OCI-LY7 (cell line): ENCODE measurements at regions not wholly inside any gene's neighbourhood (a gene's known extent, or its start where the extent isn't known, plus 50 kb on each side); places are given as distances from the start of the nearest gene placed in this dataset.

ENCODE experiments used
- BruUV-seq: library from RNA; stranded (reverse); fragments of 400-500 nt; replicated peaks from 2 replicates; lab custom pipeline; 2021; lab: Mats Ljungman, UMichigan
- CTCF ChIA-PET: fragments of 300-600 bp; sonication (Branson Sonifier 250); formaldehyde crosslinking; loops from one replicate; lab custom pipeline; 2022; ENCODE audit warnings: antibody characterized with exemption; ENCODE audit not compliant: unreplicated experiment; lab: Charles Lee
- POLR2A ChIA-PET: fragments of 300-600 bp; sonication (Branson Sonifier 250); formaldehyde crosslinking; loops from one replicate; lab custom pipeline; 2022; ENCODE audit warnings: antibody characterized with exemption; lab: Charles Lee
- DNase-seq: peaks from one replicate; pipeline ENCODE4 v3.0.0-alpha.2; 2015; ENCODE audit warnings: low spot score
- H2AFZ ChIP-seq: fragments of 200-600 bp; sonication (generic), shearing (Covaris generic); 2 replicates; pipeline ENCODE4 v1.6.1; 2014; ENCODE audit warnings: mild to moderate bottlenecking, antibody characterized with exemption, low read length, moderate library complexity
- H3K27ac ChIP-seq: fragments of 200-600 bp; sonication (generic); 2 replicates; pipeline ENCODE4 v1.5.1; 2014; ENCODE audit warnings: mixed run types, low read depth, mild to moderate bottlenecking, moderate library complexity, low read length, inconsistent platforms; ENCODE audit not compliant: poor library complexity, severe bottlenecking
- H3K36me3 ChIP-seq: fragments of 200-600 bp; sonication (generic); 2 replicates; pipeline ENCODE4 v1.6.1; 2014; ENCODE audit warnings: mild to moderate bottlenecking, antibody characterized with exemption, low read length, moderate library complexity, mixed read lengths; ENCODE audit not compliant: insufficient read depth
- H3K4me1 ChIP-seq: fragments of 200-600 bp; sonication (generic); 2 replicates; pipeline ENCODE4 v1.5.1; 2014; ENCODE audit warnings: mild to moderate bottlenecking, low read length; ENCODE audit not compliant: insufficient read depth, poor library complexity, severe bottlenecking
- H3K4me2 ChIP-seq: fragments of 200-600 bp; sonication (generic); 2 replicates; pipeline ENCODE4 v1.6.1; 2014; ENCODE audit warnings: mild to moderate bottlenecking, low read length
- H3K4me3 ChIP-seq: fragments of 200-600 bp; sonication (generic); 2 replicates; pipeline ENCODE4 v1.5.1; 2014; ENCODE audit warnings: mild to moderate bottlenecking, low read depth, low read length; ENCODE audit not compliant: poor library complexity, severe bottlenecking
- H3K79me2 ChIP-seq: fragments of 200-600 bp; sonication (generic); 2 replicates; pipeline ENCODE4 v1.6.1; 2016; ENCODE audit warnings: low read depth, mild to moderate bottlenecking, low read length, moderate library complexity, mixed read lengths; ENCODE audit not compliant: insufficient read depth
- H3K9me2 ChIP-seq: fragments of 200-600 bp; sonication (generic); 2 replicates; pipeline ENCODE4 v1.6.1; 2016; ENCODE audit warnings: mild to moderate bottlenecking, low read length, mixed read lengths; ENCODE audit not compliant: insufficient read depth
- H3K9me3 ChIP-seq: fragments of 200-600 bp; sonication (generic); 2 replicates; pipeline ENCODE4 v1.6.1; 2014; ENCODE audit warnings: mild to moderate bottlenecking, mixed run types, low read length, mixed read lengths
- H4K20me1 ChIP-seq: fragments of 200-600 bp; sonication (generic); 2 replicates; pipeline ENCODE4 v1.6.1; 2014; ENCODE audit warnings: mild to moderate bottlenecking, antibody characterized with exemption, low read length, moderate library complexity, mixed read lengths; ENCODE audit not compliant: insufficient read depth
- EZH2phosphoT487 ChIP-seq: fragments of 200-600 bp; sonication (generic); IDR thresholded peaks from 2 replicates; pipeline ENCODE4 v1.6.1; 2018; ENCODE audit warnings: low read depth, borderline replicate concordance, mild to moderate bottlenecking, mixed run types, antibody characterized with exemption, low read length, moderate library complexity, mixed read lengths
- intact Hi-C: fragments of 100-400 bp; cut with micrococcal nuclease; formaldehyde crosslinking; loops from one replicate; pipeline ENCODE4 v1.10.0; 2022; ENCODE audit not compliant: unreplicated experiment
- TF ChIP-seq, protein P1 (sequence below): fragments of 200-600 bp; sonication (generic); conservative IDR thresholded peaks from 2 replicates; pipeline ENCODE4 v1.5.1; 2014; ENCODE audit warnings: mild to moderate bottlenecking, antibody characterized with exemption, low read length, moderate library complexity, mixed read lengths

DNA sequence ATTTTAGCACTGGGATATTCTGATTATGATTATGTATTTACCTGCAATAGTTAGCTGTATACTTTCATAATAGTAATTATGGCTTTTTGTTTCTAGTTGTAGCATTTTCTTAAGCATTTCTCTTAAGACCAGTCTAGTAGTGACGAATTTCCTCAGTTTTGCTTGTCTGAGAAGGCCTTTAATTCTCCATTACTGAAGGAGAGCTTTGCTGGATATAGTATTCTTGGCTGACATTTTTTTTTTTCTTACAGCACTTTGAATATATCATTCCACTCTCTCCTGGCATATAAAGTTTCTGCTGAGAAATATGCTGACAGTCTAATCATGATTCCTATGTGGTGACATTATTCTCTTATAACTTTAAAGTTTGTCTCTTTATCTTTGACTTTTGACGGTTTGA is 181.1 kb upstream of the DMRTA1 start:
- no peak overlapping the region for H2AFZ ChIP-seq
- H3K9me2 ChIP-seq, result no peaks in the 10 kb centered on the region
- H3K9me3 ChIP-seq, result peaks cover 3% of the 10 kb centered on the region; the same call in 1 of the 2 replicates
- H3K4me1 ChIP-seq, result no peaks in the 10 kb centered on the region
- intact Hi-C loops, result no loop called here
- TF ChIP-seq, protein P1, sequence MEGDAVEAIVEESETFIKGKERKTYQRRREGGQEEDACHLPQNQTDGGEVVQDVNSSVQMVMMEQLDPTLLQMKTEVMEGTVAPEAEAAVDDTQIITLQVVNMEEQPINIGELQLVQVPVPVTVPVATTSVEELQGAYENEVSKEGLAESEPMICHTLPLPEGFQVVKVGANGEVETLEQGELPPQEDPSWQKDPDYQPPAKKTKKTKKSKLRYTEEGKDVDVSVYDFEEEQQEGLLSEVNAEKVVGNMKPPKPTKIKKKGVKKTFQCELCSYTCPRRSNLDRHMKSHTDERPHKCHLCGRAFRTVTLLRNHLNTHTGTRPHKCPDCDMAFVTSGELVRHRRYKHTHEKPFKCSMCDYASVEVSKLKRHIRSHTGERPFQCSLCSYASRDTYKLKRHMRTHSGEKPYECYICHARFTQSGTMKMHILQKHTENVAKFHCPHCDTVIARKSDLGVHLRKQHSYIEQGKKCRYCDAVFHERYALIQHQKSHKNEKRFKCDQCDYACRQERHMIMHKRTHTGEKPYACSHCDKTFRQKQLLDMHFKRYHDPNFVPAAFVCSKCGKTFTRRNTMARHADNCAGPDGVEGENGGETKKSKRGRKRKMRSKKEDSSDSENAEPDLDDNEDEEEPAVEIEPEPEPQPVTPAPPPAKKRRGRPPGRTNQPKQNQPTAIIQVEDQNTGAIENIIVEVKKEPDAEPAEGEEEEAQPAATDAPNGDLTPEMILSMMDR, result no peak
- TF ChIP-seq EZH2phosphoT487, result no peak
- H3K79me2 ChIP-seq, result no peaks in the 10 kb centered on the region
- no peaks in the 10 kb centered on the region for H4K20me1 ChIP-seq
- H3K4me3 ChIP-seq, result no peak overlapping the region
- POLR2A ChIA-PET, result no interaction called here
- BruUV-seq, result no TSS peak
- H3K36me3 ChIP-seq, result no peaks in the 10 kb centered on the region
- CTCF ChIA-PET, result no interaction called here
- DNase-seq, result no peak
- no peak overlapping the region for H3K27ac ChIP-seq
- H3K4me2 ChIP-seq, result no peak overlapping the region

DNA sequence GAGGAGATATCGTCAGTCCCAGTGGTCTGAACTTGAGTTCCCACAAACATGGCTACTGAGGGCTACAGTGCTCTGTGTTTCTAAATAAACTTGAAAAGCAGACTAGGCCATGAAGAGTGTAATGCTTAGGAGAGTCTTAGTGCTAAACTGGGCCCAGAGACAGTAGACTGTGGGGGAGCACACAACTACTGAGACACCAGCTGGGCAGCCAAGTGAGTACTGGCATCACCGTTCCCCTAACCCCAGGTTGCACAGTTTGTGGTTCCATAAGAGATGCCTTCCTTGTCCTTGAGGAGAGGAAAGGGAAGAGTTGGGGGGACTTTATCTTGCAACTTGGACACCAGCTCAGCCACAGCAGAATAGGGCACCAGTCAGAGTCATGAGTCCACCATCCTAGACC is 172.1 kb upstream of the DMRTA1 start:
- intact Hi-C loops, result no loop called here
- CTCF ChIA-PET, result no interaction called here
- 0 out of 2 replicates have a peak, but pooled peaks cover 5% of the 10 kb centered on the region for H3K9me3 ChIP-seq
- H3K79me2 ChIP-seq, result no peaks in the 10 kb centered on the region
- no peaks in the 10 kb centered on the region for H3K4me1 ChIP-seq
- no peak overlapping the region for H3K27ac ChIP-seq
- H4K20me1 ChIP-seq, result no peaks in the 10 kb centered on the region
- no peaks in the 10 kb centered on the region for H3K9me2 ChIP-seq
- no peaks in the 10 kb centered on the region for H3K36me3 ChIP-seq
- BruUV-seq, result no TSS peak
- no peak for DNase-seq
- no peak overlapping the region for H3K4me3 ChIP-seq
- H3K4me2 ChIP-seq, result no peak overlapping the region
- POLR2A ChIA-PET, result no interaction called here
- H2AFZ ChIP-seq, result no peak overlapping the region
- TF ChIP-seq, protein P1, result no peak
- no peak for TF ChIP-seq EZH2phosphoT487

DNA sequence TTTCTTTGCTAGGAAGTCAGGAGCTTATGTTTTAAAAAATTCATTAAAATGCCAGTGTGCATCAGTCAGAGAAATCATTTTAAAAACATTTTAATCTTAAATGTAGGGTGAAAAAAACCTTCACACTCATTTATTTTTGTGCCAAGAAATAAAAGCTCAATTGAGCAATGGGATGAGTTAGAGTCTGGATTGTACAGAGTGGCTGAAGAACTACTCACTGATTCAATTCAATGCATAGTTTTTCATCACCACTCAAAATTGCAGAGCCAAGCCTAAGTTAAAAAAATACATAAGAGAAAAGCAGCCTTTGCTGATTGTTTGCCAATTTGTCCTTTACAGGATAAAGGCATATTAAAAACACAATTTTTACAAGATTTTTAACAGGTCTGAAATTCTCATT is 168.2 kb upstream of the DMRTA1 start:
- intact Hi-C loops, result no loop called here
- DNase-seq, result no peak
- 0 out of 2 replicates have a peak, but pooled peaks cover under 1% of the 10 kb centered on the region for H3K9me3 ChIP-seq
- H2AFZ ChIP-seq, result no peak overlapping the region
- BruUV-seq, result no TSS peak
- POLR2A ChIA-PET, result no interaction called here
- CTCF ChIA-PET, result no interaction called here
- H3K79me2 ChIP-seq, result no peaks in the 10 kb centered on the region
- no peaks in the 10 kb centered on the region for H4K20me1 ChIP-seq
- no peak overlapping the region for H3K4me3 ChIP-seq
- no peak overlapping the region for H3K27ac ChIP-seq
- no peaks in the 10 kb centered on the region for H3K9me2 ChIP-seq
- no peaks in the 10 kb centered on the region for H3K4me1 ChIP-seq
- H3K4me2 ChIP-seq, result no peak overlapping the region
- no peaks in the 10 kb centered on the region for H3K36me3 ChIP-seq
- no peak for TF ChIP-seq EZH2phosphoT487
- TF ChIP-seq, protein P1, result no peak
